GM23338 (cell line): ENCODE measurements at regions not wholly inside any gene's neighbourhood (a gene's known extent, or its start where the extent isn't known, plus 50 kb on each side); places are given as distances from the start of the nearest gene placed in this dataset.

Experiments used
- ATAC-seq: fragments of 200-7000 bp; cut with Tn5 transposase; 3 replicates; pipeline ENCODE4 v1.9.1; 2020
- DNase-seq: peaks from one replicate; pipeline ENCODE4 v3.0.0-alpha.2; 2015; ENCODE audit warnings: low spot score
- H2AFZ ChIP-seq: fragments of 200-600 bp; sonication (generic); 2 replicates; pipeline ENCODE4 v1.8.0; 2016; ENCODE audit warnings: antibody characterized with exemption, mild to moderate bottlenecking, moderate library complexity
- H3F3A ChIP-seq: fragments of 200-600 bp; sonication (generic); replicated peaks from 2 replicates; pipeline ENCODE4 v1.8.0; 2017; ENCODE audit warnings: antibody characterized with exemption, mixed run types, low read depth
- H3K27ac ChIP-seq: fragments of 200-600 bp; sonication (generic); 2 replicates; pipeline ENCODE4 v1.6.1; 2016; ENCODE audit warnings: low read depth
- H3K27me3 ChIP-seq: fragments of 200-600 bp; sonication (generic); 2 replicates; pipeline ENCODE4 v1.8.0; 2016; ENCODE audit warnings: mild to moderate bottlenecking, mixed run types, moderate library complexity; ENCODE audit not compliant: insufficient read depth
- H3K36me3 ChIP-seq: fragments of 200-600 bp; sonication (generic); 2 replicates; pipeline ENCODE4 v1.8.0; 2016; ENCODE audit warnings: mild to moderate bottlenecking; ENCODE audit not compliant: insufficient read depth
- H3K4me1 ChIP-seq: fragments of 200-600 bp; sonication (generic); 2 replicates; pipeline ENCODE4 v1.8.0; 2016; ENCODE audit warnings: mild to moderate bottlenecking, moderate library complexity; ENCODE audit not compliant: insufficient read depth
- H3K4me2 ChIP-seq: fragments of 200-600 bp; sonication (generic); 2 replicates; pipeline ENCODE4 v1.7.1; 2017; ENCODE audit warnings: mixed run types
- H3K4me3 ChIP-seq: fragments of 200-600 bp; sonication (generic); 2 replicates; pipeline ENCODE4 v1.6.1; 2016; ENCODE audit warnings: mixed run types
- H3K79me2 ChIP-seq: fragments of 200-600 bp; sonication (generic); replicated peaks from 2 replicates; pipeline ENCODE4 v1.8.0; 2017; ENCODE audit warnings: mild to moderate bottlenecking; ENCODE audit not compliant: insufficient read depth
- H3K9me2 ChIP-seq: fragments of 200-600 bp; sonication (generic); 2 replicates; pipeline ENCODE4 v1.8.0; 2017; ENCODE audit not compliant: insufficient read depth
- H4K20me1 ChIP-seq: fragments of 200-600 bp; sonication (generic); replicated peaks from 2 replicates; pipeline ENCODE4 v1.8.0; 2017; ENCODE audit warnings: mild to moderate bottlenecking; ENCODE audit not compliant: insufficient read depth
- H3K27ac Mint-ChIP-seq: 2 replicates; pipeline ENCODE4 v1.8.0; 2020; ENCODE audit warnings: inconsistent platforms, mild to moderate bottlenecking, moderate library complexity, mixed read lengths
- H3K27me3 Mint-ChIP-seq: 3 replicates; pipeline ENCODE4 v1.8.0; 2022; ENCODE audit warnings: low read depth, mild to moderate bottlenecking, moderate library complexity, mixed read lengths, inconsistent platforms; ENCODE audit not compliant: insufficient read depth, poor library complexity
- H3K36me3 Mint-ChIP-seq: 3 replicates; pipeline ENCODE4 v1.8.0; 2021; ENCODE audit warnings: low read depth, mild to moderate bottlenecking, inconsistent platforms, moderate library complexity, mixed read lengths
- H3K4me1 Mint-ChIP-seq: 3 replicates; pipeline ENCODE4 v1.8.0; 2020; ENCODE audit warnings: mild to moderate bottlenecking, inconsistent platforms, mixed read lengths
- H3K4me3 Mint-ChIP-seq: 3 replicates; pipeline ENCODE4 v1.8.0; 2021; ENCODE audit warnings: moderate library complexity, mild to moderate bottlenecking, inconsistent platforms, mixed read lengths
- H3K9me3 Mint-ChIP-seq: 3 replicates; pipeline ENCODE4 v1.8.0; 2020; ENCODE audit warnings: moderate library complexity, mild to moderate bottlenecking, inconsistent platforms, mixed read lengths
- CREB1 ChIP-seq: fragments of 250-450 bp; sonication (Bioruptor Pico); IDR thresholded peaks from 2 replicates; pipeline ENCODE4 v1.5.0; 2020; ENCODE audit warnings: low read depth, mild to moderate bottlenecking, moderate library complexity
- ETS1 ChIP-seq: IDR thresholded peaks from 2 replicates; pipeline ENCODE4 v1.6.1; 2016; ENCODE audit warnings: antibody characterized with exemption
- EZH2 ChIP-seq: fragments of 200-600 bp; sonication (generic); IDR thresholded peaks from one replicate; pipeline ENCODE4 v1.8.0; 2017; ENCODE audit warnings: antibody characterized with exemption, mild to moderate bottlenecking, low read depth; ENCODE audit not compliant: unreplicated experiment
- EZH2phosphoT487 ChIP-seq: fragments of 200-600 bp; sonication (generic); IDR thresholded peaks from one replicate; pipeline ENCODE4 v1.8.1; 2018; ENCODE audit warnings: antibody characterized with exemption; ENCODE audit not compliant: unreplicated experiment
- JUNB ChIP-seq: IDR thresholded peaks from one replicate; pipeline ENCODE4 v1.6.1; 2016; ENCODE audit warnings: antibody characterized with exemption; ENCODE audit not compliant: unreplicated experiment
- NANOG ChIP-seq: IDR thresholded peaks from 2 replicates; pipeline ENCODE4 v1.6.1; 2016; ENCODE audit warnings: antibody characterized with exemption, borderline replicate concordance
- POLR2AphosphoS5 ChIP-seq: IDR thresholded peaks from 2 replicates; pipeline ENCODE4 v1.6.1; 2016; ENCODE audit warnings: antibody characterized with exemption, low read depth
- REST ChIP-seq: IDR thresholded peaks from one replicate; pipeline ENCODE4 v1.6.1; 2018; ENCODE audit warnings: antibody characterized with exemption; ENCODE audit not compliant: unreplicated experiment
- STAT1 ChIP-seq: IDR thresholded peaks from one replicate; pipeline ENCODE4 v1.6.1; 2016; ENCODE audit warnings: antibody characterized with exemption; ENCODE audit not compliant: unreplicated experiment
- ZNF114 ChIP-seq: fragments of 250-450 bp; sonication (Bioruptor Pico); IDR thresholded peaks from 2 replicates; pipeline ENCODE4 v1.5.0; 2020; ENCODE audit warnings: mild to moderate bottlenecking, moderate library complexity
- ZNF331 ChIP-seq: fragments of 250-450 bp; sonication (Bioruptor Pico); IDR thresholded peaks from 2 replicates; pipeline ENCODE4 v1.5.0; 2020; ENCODE audit warnings: low read depth, mild to moderate bottlenecking, moderate library complexity
- TF ChIP-seq, protein P1 (sequence below): fragments of 250-450 bp; sonication (Bioruptor Pico); IDR thresholded peaks from 2 replicates; pipeline ENCODE4 v1.5.0; 2020; ENCODE audit warnings: mild to moderate bottlenecking, moderate library complexity
- TF ChIP-seq, protein P2 (sequence below), 2 experiments: fragments of 200-600 bp in 1 of 2; sonication (generic) in 1 of 2; conservative IDR thresholded peaks; 2 replicates each; pipeline versions ENCODE4 v1.5.1 to v1.6.1; 2016 to 2017; ENCODE audit warnings: antibody characterized with exemption in 2 of 2, low read depth in 2 of 2, mild to moderate bottlenecking in 2 of 2, moderate library complexity in 1 of 2

DNA sequence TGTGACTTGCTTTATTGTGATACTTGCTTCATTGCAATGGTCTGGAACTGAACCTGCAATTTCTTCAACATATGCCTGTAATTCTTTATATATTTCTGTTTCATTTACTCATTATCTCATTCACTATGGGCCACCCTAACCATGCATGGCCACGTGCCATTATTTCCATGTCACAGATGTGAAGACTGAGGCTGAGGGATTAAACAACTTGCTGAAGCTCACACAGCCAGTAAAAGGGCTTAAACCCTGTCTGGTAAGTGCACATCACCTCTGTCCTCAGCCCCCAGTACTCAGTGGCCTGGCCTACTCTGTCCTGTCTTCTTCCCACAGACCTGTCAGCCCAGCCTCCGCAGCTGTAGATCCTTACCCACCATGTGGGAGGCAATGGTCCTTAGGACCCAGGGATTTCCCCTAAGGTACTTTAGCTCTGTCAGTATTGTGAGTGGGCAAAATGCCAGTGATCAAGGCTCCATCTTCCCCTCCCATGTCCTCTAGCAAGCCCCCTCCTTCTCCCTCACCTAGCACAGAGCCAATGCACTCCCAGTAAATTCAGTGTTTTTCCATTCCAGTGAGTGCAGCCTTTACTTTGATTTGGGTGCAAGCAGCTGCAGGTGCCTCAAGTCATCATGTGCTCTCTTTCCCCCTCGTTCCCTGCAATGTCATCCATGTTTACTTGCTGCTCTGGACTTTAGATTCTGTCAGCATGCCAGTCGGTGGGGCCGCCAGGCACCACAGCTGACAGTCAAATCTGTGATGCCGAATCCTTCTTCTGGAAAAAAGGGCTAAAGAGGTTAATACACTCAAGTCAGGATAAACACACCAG, 228.2 kb upstream of the PROX1 start:
- Mint-ChIP-seq H3K27me3 (peaks cover 2% of the 10 kb centered on the region), H3K27ac (no peak overlapping the region), H3K9me3 (no peaks in the 10 kb centered on the region; the same call in 1 of the 3 replicates), H3K4me1 (peaks cover 27% of the 10 kb centered on the region), H3K4me3 (no peak overlapping the region), H3K36me3 (no peaks in the 10 kb centered on the region)
- Histone ChIP-seq H3K4me2 (no peak overlapping the region), H2AFZ (no peak overlapping the region; the same call in 1 of the 2 replicates), H3K36me3 (no peaks in the 10 kb centered on the region), H3K9me2 (0 out of 2 replicates have a peak, but pooled peaks cover 5% of the 10 kb centered on the region), H3K4me1 (peaks cover 5% of the 10 kb centered on the region), H3F3A (no peaks in the 10 kb centered on the region), H3K27ac (no peak overlapping the region), H3K4me3 (no peak overlapping the region), H4K20me1 (no peaks in the 10 kb centered on the region), H3K79me2 (no peaks in the 10 kb centered on the region), H3K27me3 (no peaks in the 10 kb centered on the region)
- ATAC-seq (no peak), DNase-seq (no peak)
- TF ChIP-seq ETS1 (no peak), REST (no peak), JUNB (no peak), CREB1 (CRISPR knock-in tag) (no peak), ZNF331 (no peak), EZH2 (no peak), EZH2phosphoT487 (no peak), STAT1 (no peak), ZNF114 (CRISPR knock-in tag) (no peak), NANOG (no peak), POLR2AphosphoS5 (no peak)
- TF ChIP-seq, protein P1, sequence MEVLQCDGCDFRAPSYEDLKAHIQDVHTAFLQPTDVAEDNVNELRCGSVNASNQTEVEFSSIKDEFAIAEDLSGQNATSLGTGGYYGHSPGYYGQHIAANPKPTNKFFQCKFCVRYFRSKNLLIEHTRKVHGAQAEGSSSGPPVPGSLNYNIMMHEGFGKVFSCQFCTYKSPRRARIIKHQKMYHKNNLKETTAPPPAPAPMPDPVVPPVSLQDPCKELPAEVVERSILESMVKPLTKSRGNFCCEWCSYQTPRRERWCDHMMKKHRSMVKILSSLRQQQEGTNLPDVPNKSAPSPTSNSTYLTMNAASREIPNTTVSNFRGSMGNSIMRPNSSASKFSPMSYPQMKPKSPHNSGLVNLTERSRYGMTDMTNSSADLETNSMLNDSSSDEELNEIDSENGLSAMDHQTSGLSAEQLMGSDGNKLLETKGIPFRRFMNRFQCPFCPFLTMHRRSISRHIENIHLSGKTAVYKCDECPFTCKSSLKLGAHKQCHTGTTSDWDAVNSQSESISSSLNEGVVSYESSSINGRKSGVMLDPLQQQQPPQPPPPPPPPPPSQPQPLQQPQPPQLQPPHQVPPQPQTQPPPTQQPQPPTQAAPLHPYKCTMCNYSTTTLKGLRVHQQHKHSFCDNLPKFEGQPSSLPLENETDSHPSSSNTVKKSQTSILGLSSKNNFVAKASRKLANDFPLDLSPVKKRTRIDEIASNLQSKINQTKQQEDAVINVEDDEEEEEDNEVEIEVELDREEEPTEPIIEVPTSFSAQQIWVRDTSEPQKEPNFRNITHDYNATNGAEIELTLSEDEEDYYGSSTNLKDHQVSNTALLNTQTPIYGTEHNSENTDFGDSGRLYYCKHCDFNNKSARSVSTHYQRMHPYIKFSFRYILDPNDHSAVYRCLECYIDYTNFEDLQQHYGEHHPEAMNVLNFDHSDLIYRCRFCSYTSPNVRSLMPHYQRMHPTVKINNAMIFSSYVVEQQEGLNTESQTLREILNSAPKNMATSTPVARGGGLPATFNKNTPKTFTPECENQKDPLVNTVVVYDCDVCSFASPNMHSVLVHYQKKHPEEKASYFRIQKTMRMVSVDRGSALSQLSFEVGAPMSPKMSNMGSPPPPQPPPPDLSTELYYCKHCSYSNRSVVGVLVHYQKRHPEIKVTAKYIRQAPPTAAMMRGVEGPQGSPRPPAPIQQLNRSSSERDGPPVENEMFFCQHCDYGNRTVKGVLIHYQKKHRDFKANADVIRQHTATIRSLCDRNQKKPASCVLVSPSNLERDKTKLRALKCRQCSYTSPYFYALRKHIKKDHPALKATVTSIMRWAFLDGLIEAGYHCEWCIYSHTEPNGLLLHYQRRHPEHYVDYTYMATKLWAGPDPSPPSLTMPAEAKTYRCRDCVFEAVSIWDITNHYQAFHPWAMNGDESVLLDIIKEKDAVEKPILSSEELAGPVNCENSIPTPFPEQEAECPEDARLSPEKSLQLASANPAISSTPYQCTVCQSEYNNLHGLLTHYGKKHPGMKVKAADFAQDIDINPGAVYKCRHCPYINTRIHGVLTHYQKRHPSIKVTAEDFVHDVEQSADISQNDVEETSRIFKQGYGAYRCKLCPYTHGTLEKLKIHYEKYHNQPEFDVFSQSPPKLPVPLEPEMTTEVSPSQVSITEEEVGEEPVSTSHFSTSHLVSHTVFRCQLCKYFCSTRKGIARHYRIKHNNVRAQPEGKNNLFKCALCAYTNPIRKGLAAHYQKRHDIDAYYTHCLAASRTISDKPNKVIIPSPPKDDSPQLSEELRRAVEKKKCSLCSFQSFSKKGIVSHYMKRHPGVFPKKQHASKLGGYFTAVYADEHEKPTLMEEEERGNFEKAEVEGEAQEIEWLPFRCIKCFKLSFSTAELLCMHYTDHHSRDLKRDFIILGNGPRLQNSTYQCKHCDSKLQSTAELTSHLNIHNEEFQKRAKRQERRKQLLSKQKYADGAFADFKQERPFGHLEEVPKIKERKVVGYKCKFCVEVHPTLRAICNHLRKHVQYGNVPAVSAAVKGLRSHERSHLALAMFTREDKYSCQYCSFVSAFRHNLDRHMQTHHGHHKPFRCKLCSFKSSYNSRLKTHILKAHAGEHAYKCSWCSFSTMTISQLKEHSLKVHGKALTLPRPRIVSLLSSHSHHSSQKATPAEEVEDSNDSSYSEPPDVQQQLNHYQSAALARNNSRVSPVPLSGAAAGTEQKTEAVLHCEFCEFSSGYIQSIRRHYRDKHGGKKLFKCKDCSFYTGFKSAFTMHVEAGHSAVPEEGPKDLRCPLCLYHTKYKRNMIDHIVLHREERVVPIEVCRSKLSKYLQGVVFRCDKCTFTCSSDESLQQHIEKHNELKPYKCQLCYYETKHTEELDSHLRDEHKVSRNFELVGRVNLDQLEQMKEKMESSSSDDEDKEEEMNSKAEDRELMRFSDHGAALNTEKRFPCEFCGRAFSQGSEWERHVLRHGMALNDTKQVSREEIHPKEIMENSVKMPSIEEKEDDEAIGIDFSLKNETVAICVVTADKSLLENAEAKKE, result no peak
- TF ChIP-seq, protein P2, sequence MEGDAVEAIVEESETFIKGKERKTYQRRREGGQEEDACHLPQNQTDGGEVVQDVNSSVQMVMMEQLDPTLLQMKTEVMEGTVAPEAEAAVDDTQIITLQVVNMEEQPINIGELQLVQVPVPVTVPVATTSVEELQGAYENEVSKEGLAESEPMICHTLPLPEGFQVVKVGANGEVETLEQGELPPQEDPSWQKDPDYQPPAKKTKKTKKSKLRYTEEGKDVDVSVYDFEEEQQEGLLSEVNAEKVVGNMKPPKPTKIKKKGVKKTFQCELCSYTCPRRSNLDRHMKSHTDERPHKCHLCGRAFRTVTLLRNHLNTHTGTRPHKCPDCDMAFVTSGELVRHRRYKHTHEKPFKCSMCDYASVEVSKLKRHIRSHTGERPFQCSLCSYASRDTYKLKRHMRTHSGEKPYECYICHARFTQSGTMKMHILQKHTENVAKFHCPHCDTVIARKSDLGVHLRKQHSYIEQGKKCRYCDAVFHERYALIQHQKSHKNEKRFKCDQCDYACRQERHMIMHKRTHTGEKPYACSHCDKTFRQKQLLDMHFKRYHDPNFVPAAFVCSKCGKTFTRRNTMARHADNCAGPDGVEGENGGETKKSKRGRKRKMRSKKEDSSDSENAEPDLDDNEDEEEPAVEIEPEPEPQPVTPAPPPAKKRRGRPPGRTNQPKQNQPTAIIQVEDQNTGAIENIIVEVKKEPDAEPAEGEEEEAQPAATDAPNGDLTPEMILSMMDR (conservative IDR thresholded peaks at IDR 0.05; ENCODE audit: low read depth in 2 of 2), result no peak
